ENCODE measurements at regions not wholly inside any gene's neighbourhood (a gene's known extent, or its start where the extent isn't known, plus 50 kb on each side); places are given as distances from the start of the nearest gene placed in this dataset.

- H3K9me3 ChIP-seq (ENCODE audit: control insufficient read depth in 4 of 4, low read length in 3 of 4): no peaks in the 10 kb centered on the region
- H3K4me3 ChIP-seq (ENCODE audit: low read depth in 1 of 3, low read length in 3 of 3): no peak overlapping the region
- 75% methylated on average over 1 of the region's 1 CpG for WGBS
- H3K36me3 ChIP-seq (ENCODE audit: control insufficient read depth in 4 of 4, insufficient read depth in 3 of 4, low read depth in 1 of 4, low read length in 3 of 4): no peaks in the 10 kb centered on the region
- no peaks in the 10 kb centered on the region for H3K27me3 ChIP-seq (ENCODE audit: control insufficient read depth in 4 of 4, insufficient read depth in 4 of 4, low read length in 3 of 4)
- H3K9ac ChIP-seq (ENCODE audit: low read depth in 1 of 2, low read length in 2 of 2): no peak overlapping the region
- no peak overlapping the region for H3K27ac ChIP-seq (ENCODE audit: low read depth in 1 of 2, low read length in 2 of 2)
- H3K4me1 ChIP-seq (ENCODE audit: control insufficient read depth in 4 of 4, insufficient read depth in 4 of 4, low read length in 3 of 4): no peaks in the 10 kb centered on the region
- TF ChIP-seq HNF4A (conservative IDR thresholded peaks at IDR 0.05) (no peak), RAD21 (IDR thresholded peaks at IDR 0.05) (no peak), EGR1 (IDR thresholded peaks at IDR 0.05; ENCODE audit: low read depth in 2 of 2) (no peak), GABPA (IDR thresholded peaks at IDR 0.05 in 1 of 2, conservative IDR thresholded peaks at IDR 0.05 in 1 of 2) (no peak), FOXA1 (IDR thresholded peaks at IDR 0.05) (no peak), JUND (IDR thresholded peaks at IDR 0.05) (no peak), REST (IDR thresholded peaks at IDR 0.05) (no peak), HNF4G (IDR thresholded peaks at IDR 0.05) (no peak), SP1 (IDR thresholded peaks at IDR 0.05) (no peak), NR2F2 (IDR thresholded peaks at IDR 0.05) (no peak), ATF3 (IDR thresholded peaks at IDR 0.05) (no peak), ZBTB33 (IDR thresholded peaks at IDR 0.05) (no peak)
- no peak for DNase-seq (ENCODE audit: low spot score)
Observed at GRCh38 chr22:34437140-34437539, 516.9 kb upstream of the LARGE1 start.

GRCh38 chr22:34454598-34454997 lies 534.3 kb upstream of the LARGE1 start:
- DNase-seq (ENCODE audit: low spot score): no peak

More at GRCh38 chr22:34454598-34454997, 534.3 kb upstream of the LARGE1 start:
- TF ChIP-seq FOXA2 (IDR thresholded peaks at IDR 0.05) (no peak), RAD21 (IDR thresholded peaks at IDR 0.05) (no peak), EGR1 (IDR thresholded peaks at IDR 0.05; ENCODE audit: low read depth in 2 of 2) (no peak), SP1 (IDR thresholded peaks at IDR 0.05) (no peak), YY1 (IDR thresholded peaks at IDR 0.05) (no peak), ZBTB33 (IDR thresholded peaks at IDR 0.05) (no peak), HNF4A (conservative IDR thresholded peaks at IDR 0.05) (no peak)
- H3K36me3 ChIP-seq (ENCODE audit: control insufficient read depth in 4 of 4, insufficient read depth in 3 of 4, low read depth in 1 of 4, low read length in 3 of 4): no peaks in the 10 kb centered on the region
- H3K4me1 ChIP-seq (ENCODE audit: control insufficient read depth in 4 of 4, insufficient read depth in 4 of 4, low read length in 3 of 4): no peaks in the 10 kb centered on the region
- WGBS: 48% methylated on average over 2 of the region's 2 CpGs
- no peak overlapping the region for H3K27ac ChIP-seq (ENCODE audit: low read depth in 1 of 2, low read length in 2 of 2)
- no peak overlapping the region for H3K4me3 ChIP-seq (ENCODE audit: low read depth in 1 of 3, low read length in 3 of 3)
- peaks cover 0 to 2% (median 0%) of the 10 kb centered on the region in 4 donors for H3K27me3 ChIP-seq (ENCODE audit: control insufficient read depth in 4 of 4, insufficient read depth in 4 of 4, low read length in 3 of 4)
- no peak overlapping the region for H3K9ac ChIP-seq (ENCODE audit: low read depth in 1 of 2, low read length in 2 of 2)
- no peaks in the 10 kb centered on the region for H3K9me3 ChIP-seq (ENCODE audit: control insufficient read depth in 4 of 4, low read length in 3 of 4)
